ENCODE measurements at regions not wholly inside any gene's neighbourhood (a gene's known extent, or its start where the extent isn't known, plus 50 kb on each side); places are given as distances from the start of the nearest gene placed in this dataset.

- Histone ChIP-seq H2BK15ac (replicated peaks; ENCODE audit: low read depth) (no peak overlapping the region), H3K9ac (ENCODE audit: low read length) (no peak overlapping the region), H3K79me1 (ENCODE audit: low read length) (no peaks in the 10 kb centered on the region), H3K36me3 (ENCODE audit: control insufficient read depth, insufficient read depth, low read length) (no peaks in the 10 kb centered on the region), H2BK5ac (ENCODE audit: low read length) (no peak overlapping the region), H2BK120ac (ENCODE audit: low read depth, low read length) (no peak overlapping the region), H3K23ac (ENCODE audit: low read length) (no peak overlapping the region), H3K4me1 (ENCODE audit: control insufficient read depth, low read depth, low read length) (peaks cover 2% of the 10 kb centered on the region), H3K18ac (ENCODE audit: low read length) (no peak overlapping the region), H3K4ac (ENCODE audit: low read depth, low read length) (no peak overlapping the region), H3K27me3 (ENCODE audit: insufficient read depth, low read length, poor library complexity) (no peaks in the 10 kb centered on the region), H4K5ac (ENCODE audit: low read length) (no peak overlapping the region), H2AK5ac (ENCODE audit: low read length) (no peak overlapping the region), H3K79me2 (ENCODE audit: control insufficient read depth, insufficient read depth, low read length) (no peaks in the 10 kb centered on the region), H3K27ac (ENCODE audit: low read depth, low read length) (no peak overlapping the region), H3K56ac (ENCODE audit: low read length) (no peak overlapping the region), H3K4me2 (ENCODE audit: low read length) (no peak overlapping the region), H3K4me3 (ENCODE audit: low read length) (no peak overlapping the region), H4K8ac (ENCODE audit: low read depth, low read length) (no peak overlapping the region)
- WGBS (ENCODE audit: extremely low coverage, insufficient coverage, low lambda C conversion rate), result no CpG with 5 or more reads among the region's 1 CpG
- DNase-seq, result no peak
Observed at GRCh38 chr10:88156341-88156740, 292.9 kb downstream of the PTEN start.

- no peak for DNase-seq
- no peak overlapping the region for H3K18ac ChIP-seq (ENCODE audit: low read length)
- H4K5ac ChIP-seq (ENCODE audit: low read length), result no peak overlapping the region
- H3K23ac ChIP-seq (ENCODE audit: low read length), result no peak overlapping the region
- no CpG with 5 or more reads among the region's 2 CpGs for WGBS (ENCODE audit: extremely low coverage, insufficient coverage, low lambda C conversion rate)
- no peak overlapping the region for H4K8ac ChIP-seq (ENCODE audit: low read depth, low read length)
- H2AK5ac ChIP-seq (ENCODE audit: low read length), result no peak overlapping the region
- no peaks in the 10 kb centered on the region for H3K36me3 ChIP-seq (ENCODE audit: control insufficient read depth, insufficient read depth, low read length)
- no peaks in the 10 kb centered on the region for H3K27me3 ChIP-seq (ENCODE audit: insufficient read depth, low read length, poor library complexity)
- no peak overlapping the region for H3K9ac ChIP-seq (ENCODE audit: low read length)
- H2BK120ac ChIP-seq (ENCODE audit: low read depth, low read length), result no peak overlapping the region
- H3K79me1 ChIP-seq (ENCODE audit: low read length), result no peaks in the 10 kb centered on the region
- no peak overlapping the region for H3K4ac ChIP-seq (ENCODE audit: low read depth, low read length)
- H3K27ac ChIP-seq (ENCODE audit: low read depth, low read length), result no peak overlapping the region
- H3K4me1 ChIP-seq (ENCODE audit: control insufficient read depth, low read depth, low read length), result peaks cover 2% of the 10 kb centered on the region
- H2BK15ac ChIP-seq (replicated peaks; ENCODE audit: low read depth), result no peak overlapping the region
- no peak overlapping the region for H3K56ac ChIP-seq (ENCODE audit: low read length)
- no peaks in the 10 kb centered on the region for H3K79me2 ChIP-seq (ENCODE audit: control insufficient read depth, insufficient read depth, low read length)
- H3K4me3 ChIP-seq (ENCODE audit: low read length), result no peak overlapping the region
- no peak overlapping the region for H3K4me2 ChIP-seq (ENCODE audit: low read length)
- no peak overlapping the region for H2BK5ac ChIP-seq (ENCODE audit: low read length)
Observed at GRCh38 chr10:88157981-88158465, 294.6 kb downstream of the PTEN start.

- no peaks in the 10 kb centered on the region for H3K27me3 ChIP-seq (ENCODE audit: insufficient read depth, low read length, poor library complexity)
- H4K8ac ChIP-seq (ENCODE audit: low read depth, low read length), result no peak overlapping the region
- H2BK15ac ChIP-seq (replicated peaks; ENCODE audit: low read depth), result no peak overlapping the region
- H3K18ac ChIP-seq (ENCODE audit: low read length), result no peak overlapping the region
- no peak overlapping the region for H3K27ac ChIP-seq (ENCODE audit: low read depth, low read length)
- peaks cover 2% of the 10 kb centered on the region for H3K4me1 ChIP-seq (ENCODE audit: control insufficient read depth, low read depth, low read length)
- H4K5ac ChIP-seq (ENCODE audit: low read length), result no peak overlapping the region
- H3K79me1 ChIP-seq (ENCODE audit: low read length), result no peaks in the 10 kb centered on the region
- H3K36me3 ChIP-seq (ENCODE audit: control insufficient read depth, insufficient read depth, low read length), result no peaks in the 10 kb centered on the region
- H2BK120ac ChIP-seq (ENCODE audit: low read depth, low read length), result no peak overlapping the region
- H2BK5ac ChIP-seq (ENCODE audit: low read length), result no peak overlapping the region
- H3K4ac ChIP-seq (ENCODE audit: low read depth, low read length), result no peak overlapping the region
- WGBS (ENCODE audit: extremely low coverage, insufficient coverage, low lambda C conversion rate), result no CpG with 5 or more reads among the region's 3 CpGs
- no peak overlapping the region for H3K23ac ChIP-seq (ENCODE audit: low read length)
- H3K4me2 ChIP-seq (ENCODE audit: low read length), result no peak overlapping the region
- no peaks in the 10 kb centered on the region for H3K79me2 ChIP-seq (ENCODE audit: control insufficient read depth, insufficient read depth, low read length)
- no peak overlapping the region for H2AK5ac ChIP-seq (ENCODE audit: low read length)
- no peak overlapping the region for H3K56ac ChIP-seq (ENCODE audit: low read length)
- no peak overlapping the region for H3K4me3 ChIP-seq (ENCODE audit: low read length)
- DNase-seq, result no peak
- H3K9ac ChIP-seq (ENCODE audit: low read length), result no peak overlapping the region
Observed at GRCh38 chr10:88158526-88159122, 295.2 kb downstream of the PTEN start.

GRCh38 chr10:88159127-88159829 lies 295.9 kb downstream of the PTEN start:
- Histone ChIP-seq H2BK5ac (ENCODE audit: low read length) (no peak overlapping the region), H3K4ac (ENCODE audit: low read depth, low read length) (no peak overlapping the region), H3K79me2 (ENCODE audit: control insufficient read depth, insufficient read depth, low read length) (no peaks in the 10 kb centered on the region), H4K5ac (ENCODE audit: low read length) (no peak overlapping the region), H3K79me1 (ENCODE audit: low read length) (no peaks in the 10 kb centered on the region), H3K4me1 (ENCODE audit: control insufficient read depth, low read depth, low read length) (peaks cover 2% of the 10 kb centered on the region), H3K56ac (ENCODE audit: low read length) (no peak overlapping the region), H2BK15ac (replicated peaks; ENCODE audit: low read depth) (no peak overlapping the region), H3K18ac (ENCODE audit: low read length) (no peak overlapping the region), H3K27me3 (ENCODE audit: insufficient read depth, low read length, poor library complexity) (no peaks in the 10 kb centered on the region), H4K8ac (ENCODE audit: low read depth, low read length) (no peak overlapping the region), H3K9ac (ENCODE audit: low read length) (no peak overlapping the region), H3K4me2 (ENCODE audit: low read length) (no peak overlapping the region), H3K36me3 (ENCODE audit: control insufficient read depth, insufficient read depth, low read length) (no peaks in the 10 kb centered on the region), H3K27ac (ENCODE audit: low read depth, low read length) (no peak overlapping the region), H3K23ac (ENCODE audit: low read length) (no peak overlapping the region), H3K4me3 (ENCODE audit: low read length) (no peak overlapping the region), H2BK120ac (ENCODE audit: low read depth, low read length) (no peak overlapping the region), H2AK5ac (ENCODE audit: low read length) (no peak overlapping the region)
- no peak for DNase-seq
- no CpG with 5 or more reads among the region's 3 CpGs for WGBS (ENCODE audit: extremely low coverage, insufficient coverage, low lambda C conversion rate)

- H3K4me1 ChIP-seq (ENCODE audit: control insufficient read depth, low read depth, low read length), result peaks cover 2% of the 10 kb centered on the region
- H3K27me3 ChIP-seq (ENCODE audit: insufficient read depth, low read length, poor library complexity), result no peaks in the 10 kb centered on the region
- H3K27ac ChIP-seq (ENCODE audit: low read depth, low read length), result no peak overlapping the region
- no peak overlapping the region for H3K18ac ChIP-seq (ENCODE audit: low read length)
- H3K36me3 ChIP-seq (ENCODE audit: control insufficient read depth, insufficient read depth, low read length), result no peaks in the 10 kb centered on the region
- H3K4me2 ChIP-seq (ENCODE audit: low read length), result no peak overlapping the region
- H3K79me1 ChIP-seq (ENCODE audit: low read length), result no peaks in the 10 kb centered on the region
- no peak overlapping the region for H4K5ac ChIP-seq (ENCODE audit: low read length)
- no peak overlapping the region for H2BK5ac ChIP-seq (ENCODE audit: low read length)
- no peaks in the 10 kb centered on the region for H3K79me2 ChIP-seq (ENCODE audit: control insufficient read depth, insufficient read depth, low read length)
- no peak overlapping the region for H3K23ac ChIP-seq (ENCODE audit: low read length)
- H2BK15ac ChIP-seq (replicated peaks; ENCODE audit: low read depth), result no peak overlapping the region
- H2AK5ac ChIP-seq (ENCODE audit: low read length), result no peak overlapping the region
- no peak overlapping the region for H2BK120ac ChIP-seq (ENCODE audit: low read depth, low read length)
- no peak overlapping the region for H4K8ac ChIP-seq (ENCODE audit: low read depth, low read length)
- DNase-seq, result peak; percentile 51
- H3K9ac ChIP-seq (ENCODE audit: low read length), result no peak overlapping the region
- no peak overlapping the region for H3K56ac ChIP-seq (ENCODE audit: low read length)
- H3K4me3 ChIP-seq (ENCODE audit: low read length), result no peak overlapping the region
- H3K4ac ChIP-seq (ENCODE audit: low read depth, low read length), result no peak overlapping the region
Observed at GRCh38 chr10:88161070-88161469, 297.6 kb downstream of the PTEN start.

- no peaks in the 10 kb centered on the region for H3K79me2 ChIP-seq (ENCODE audit: control insufficient read depth, insufficient read depth, low read length)
- no peak overlapping the region for H3K4ac ChIP-seq (ENCODE audit: low read depth, low read length)
- no peak overlapping the region for H2BK120ac ChIP-seq (ENCODE audit: low read depth, low read length)
- no peak overlapping the region for H3K27ac ChIP-seq (ENCODE audit: low read depth, low read length)
- no peak for DNase-seq
- H4K5ac ChIP-seq (ENCODE audit: low read length), result no peak overlapping the region
- no peaks in the 10 kb centered on the region for H3K27me3 ChIP-seq (ENCODE audit: insufficient read depth, low read length, poor library complexity)
- peak overlapping the region; percentile 39 for H3K18ac ChIP-seq (ENCODE audit: low read length)
- H4K8ac ChIP-seq (ENCODE audit: low read depth, low read length), result no peak overlapping the region
- H3K4me2 ChIP-seq (ENCODE audit: low read length), result no peak overlapping the region
- no peak overlapping the region for H3K23ac ChIP-seq (ENCODE audit: low read length)
- H3K36me3 ChIP-seq (ENCODE audit: control insufficient read depth, insufficient read depth, low read length), result no peaks in the 10 kb centered on the region
- H3K4me3 ChIP-seq (ENCODE audit: low read length), result no peak overlapping the region
- H3K56ac ChIP-seq (ENCODE audit: low read length), result no peak overlapping the region
- H3K79me1 ChIP-seq (ENCODE audit: low read length), result no peaks in the 10 kb centered on the region
- H3K4me1 ChIP-seq (ENCODE audit: control insufficient read depth, low read depth, low read length), result peaks cover 2% of the 10 kb centered on the region
- no CpG with 5 or more reads among the region's 1 CpG for WGBS (ENCODE audit: extremely low coverage, insufficient coverage, low lambda C conversion rate)
- no peak overlapping the region for H2BK15ac ChIP-seq (replicated peaks; ENCODE audit: low read depth)
- H2AK5ac ChIP-seq (ENCODE audit: low read length), result no peak overlapping the region
- H3K9ac ChIP-seq (ENCODE audit: low read length), result no peak overlapping the region
- H2BK5ac ChIP-seq (ENCODE audit: low read length), result no peak overlapping the region
Observed at GRCh38 chr10:88161756-88162155, 298.3 kb downstream of the PTEN start.

All from mesendoderm (in vitro differentiated cells).